Kidney (tissue), 13 donors: ENCODE measurements at regions not wholly inside any gene's neighbourhood (a gene's known extent, or its start where the extent isn't known, plus 50 kb on each side); places are given as distances from the start of the nearest gene placed in this dataset.
A peak's percentile ranks its signal among the peaks of the same experiment; 100 is the strongest.
"Not testable (repeated sequence)": the region's sequence is repeated elsewhere in the genome, so short reads cannot be mapped to it uniquely, and the experiment has no call there.

Experiments
- DNase-seq, 5 donors: peaks; one replicate each; pipeline ENCODE4 v3.0.0-alpha.2; 2013 to 2020
- FAIRE-seq: peaks from 2 replicates; lab custom pipeline; 2012; peaks lifted over from hg19 to GRCh38; lab: Jason Lieb, UNC
- H3K27ac ChIP-seq, 2 donors: one replicate each; pipeline ENCODE4 v1.7.0; 2013; ENCODE audit warnings: low read depth in 2 of 2, low read length in 2 of 2, inconsistent platforms in 1 of 2
- H3K27me3 ChIP-seq: one replicate; pipeline ENCODE4 v1.7.1; 2013; ENCODE audit warnings: low read length, inconsistent platforms; ENCODE audit not compliant: control insufficient read depth, insufficient read depth
- H3K36me3 ChIP-seq, 3 donors: one replicate each; pipeline versions ENCODE4 v1.7.0 to v1.7.1; 2013; ENCODE audit warnings: low read length in 3 of 3, control low read depth in 1 of 3, inconsistent platforms in 1 of 3; ENCODE audit not compliant: insufficient read depth in 3 of 3, control insufficient read depth in 2 of 3
- H3K4me1 ChIP-seq, 3 donors: one replicate each; pipeline versions ENCODE4 v1.7.0 to v1.7.1; 2013; ENCODE audit warnings: low read length in 3 of 3, inconsistent platforms in 1 of 3, low read depth in 1 of 3; ENCODE audit not compliant: control insufficient read depth in 2 of 3, insufficient read depth in 2 of 3
- H3K4me3 ChIP-seq, 3 donors: one replicate each; pipeline versions ENCODE4 v1.7.0 to v1.8.1; 2013; ENCODE audit warnings: low read length in 3 of 3, control low read depth in 1 of 3, inconsistent platforms in 1 of 3
- H3K9ac ChIP-seq, 3 donors: one replicate each; pipeline versions ENCODE4 v1.7.0 to v1.7.1; 2013; ENCODE audit warnings: low read length in 3 of 3, control low read depth in 1 of 3, inconsistent platforms in 1 of 3
- H3K9me3 ChIP-seq, 3 donors: one replicate each; pipeline versions ENCODE4 v1.7.0 to v1.7.1; 2013; ENCODE audit warnings: low read length in 3 of 3, control low read depth in 1 of 3, inconsistent platforms in 1 of 3; ENCODE audit not compliant: control insufficient read depth in 2 of 3, insufficient read depth in 1 of 3
- intact Hi-C: fragments of 100-400 bp; cut with DNase I; formaldehyde crosslinking; loops from one replicate; pipeline ENCODE4 v1.11.1; 2022
- TF ChIP-seq, protein P1 (sequence below): IDR thresholded peaks from 3 replicates; pipeline ENCODE4 v1.5.1; 2012; ENCODE audit warnings: mild to moderate bottlenecking, moderate library complexity, borderline replicate concordance; ENCODE audit not compliant: insufficient read depth; ENCODE audit errors: extremely low read depth
- donor health status: control.
- donor health status: control.
- donor health status: control.
- donor health status: control.
- donor health status: control.
- donor health status: DM: yes; HTN: yes; CAD: no.
- donor health status: Normal renal cell carcinoma (clear cell type).

DNA sequence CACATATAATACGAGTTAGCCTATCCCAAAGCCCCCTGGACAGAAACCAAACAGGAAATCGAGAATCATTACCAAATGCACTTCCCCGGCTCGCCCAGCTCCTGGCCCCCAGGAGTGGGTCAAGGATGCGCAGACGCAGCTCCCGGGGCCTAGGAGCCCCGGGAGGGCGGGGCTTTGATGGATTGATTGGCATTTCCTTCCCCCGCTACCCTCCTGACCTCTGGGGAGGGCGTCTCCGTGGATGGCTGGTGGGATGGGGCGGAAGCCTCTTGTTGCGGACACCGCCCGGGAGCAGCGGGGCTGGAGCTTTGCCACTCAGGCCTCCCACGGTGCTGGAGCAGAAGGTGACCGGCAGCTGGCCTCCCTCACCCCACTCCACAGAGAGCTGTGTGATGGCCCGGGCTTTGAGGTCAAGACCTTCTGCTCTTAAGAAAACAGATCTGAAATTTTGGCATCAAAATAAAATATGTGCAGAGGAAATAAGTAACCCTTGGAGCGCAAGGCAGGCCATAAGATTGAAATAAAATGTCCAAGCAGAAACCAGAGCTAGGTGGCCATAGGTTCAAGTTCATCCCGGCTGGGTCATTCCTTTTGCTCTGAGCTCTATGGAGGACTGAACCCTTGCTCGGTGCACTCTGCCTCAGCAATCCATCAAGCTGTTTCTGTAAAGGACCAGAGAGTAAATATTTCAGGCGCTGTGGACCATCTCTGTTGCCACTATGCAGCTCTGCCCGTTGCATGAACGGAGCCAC, 262.3 kb downstream of the SOX9 start:
- Histone ChIP-seq H3K27ac (no peak overlapping the region), H3K36me3 (no peaks in the 10 kb centered on the region), H3K9ac (no peak overlapping the region), H3K9me3 (no peaks in the 10 kb centered on the region), H3K4me1 (peaks cover 0 to 4% (median 0%) of the 10 kb centered on the region in 3 donors), H3K27me3 (no peaks in the 10 kb centered on the region), H3K4me3 (no peak overlapping the region)
- TF ChIP-seq, protein P1, sequence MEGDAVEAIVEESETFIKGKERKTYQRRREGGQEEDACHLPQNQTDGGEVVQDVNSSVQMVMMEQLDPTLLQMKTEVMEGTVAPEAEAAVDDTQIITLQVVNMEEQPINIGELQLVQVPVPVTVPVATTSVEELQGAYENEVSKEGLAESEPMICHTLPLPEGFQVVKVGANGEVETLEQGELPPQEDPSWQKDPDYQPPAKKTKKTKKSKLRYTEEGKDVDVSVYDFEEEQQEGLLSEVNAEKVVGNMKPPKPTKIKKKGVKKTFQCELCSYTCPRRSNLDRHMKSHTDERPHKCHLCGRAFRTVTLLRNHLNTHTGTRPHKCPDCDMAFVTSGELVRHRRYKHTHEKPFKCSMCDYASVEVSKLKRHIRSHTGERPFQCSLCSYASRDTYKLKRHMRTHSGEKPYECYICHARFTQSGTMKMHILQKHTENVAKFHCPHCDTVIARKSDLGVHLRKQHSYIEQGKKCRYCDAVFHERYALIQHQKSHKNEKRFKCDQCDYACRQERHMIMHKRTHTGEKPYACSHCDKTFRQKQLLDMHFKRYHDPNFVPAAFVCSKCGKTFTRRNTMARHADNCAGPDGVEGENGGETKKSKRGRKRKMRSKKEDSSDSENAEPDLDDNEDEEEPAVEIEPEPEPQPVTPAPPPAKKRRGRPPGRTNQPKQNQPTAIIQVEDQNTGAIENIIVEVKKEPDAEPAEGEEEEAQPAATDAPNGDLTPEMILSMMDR = no peak
- DNase-seq (peak; percentile 63 to 93 (median 78)), FAIRE-seq (no peak)
- intact Hi-C loops = no loop called here

DNA sequence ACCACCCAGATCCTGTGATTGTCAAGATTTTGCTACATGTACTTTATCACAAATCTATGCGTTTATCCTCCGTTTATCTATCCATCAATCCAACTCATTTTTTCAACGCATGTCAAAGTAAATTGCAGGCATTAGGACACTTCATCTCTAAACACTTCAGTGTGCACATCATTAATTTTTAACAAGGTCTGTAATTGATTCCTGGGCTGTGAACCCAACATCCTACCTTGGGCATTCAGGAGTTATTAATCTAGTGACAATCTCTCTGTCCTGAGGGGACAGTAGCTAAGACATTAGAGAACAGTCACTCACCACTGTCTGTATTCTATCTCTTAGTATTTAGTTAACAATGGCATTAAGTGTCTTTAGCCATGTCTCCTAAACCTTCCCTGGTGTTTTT, 264.7 kb downstream of the SOX9 start:
- no peak overlapping the region for H3K27ac ChIP-seq
- H3K4me3 ChIP-seq = no peak overlapping the region
- no peak for FAIRE-seq
- intact Hi-C loops = no loop called here
- H3K4me1 ChIP-seq = peaks cover 0 to 4% (median 0%) of the 10 kb centered on the region in 3 donors
- DNase-seq = peak in 2 of 5 donors; percentile 46 to 65
- H3K9me3 ChIP-seq = no peaks in the 10 kb centered on the region
- H3K36me3 ChIP-seq = no peaks in the 10 kb centered on the region
- TF ChIP-seq, protein P1 = no peak
- no peak overlapping the region for H3K9ac ChIP-seq
- no peaks in the 10 kb centered on the region for H3K27me3 ChIP-seq

DNA sequence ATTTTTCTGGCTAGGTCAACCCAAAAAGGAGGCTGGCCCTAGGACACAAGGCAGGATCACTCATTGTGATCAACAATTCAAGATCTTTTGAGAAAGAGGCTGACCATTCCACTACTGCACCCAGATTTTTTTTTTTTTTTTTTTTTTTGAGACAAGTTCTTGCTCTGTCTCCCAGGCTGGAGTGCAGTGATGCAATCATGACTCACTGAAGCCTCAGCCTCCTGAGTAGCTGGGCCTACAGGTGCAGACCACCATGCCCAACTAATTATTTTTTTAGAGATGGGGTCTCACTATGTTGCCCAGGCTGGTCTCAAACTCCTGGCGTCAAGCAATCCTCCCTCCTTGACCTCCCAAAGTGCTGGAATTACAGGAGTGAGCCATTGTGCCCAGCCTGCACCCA, 265.4 kb downstream of the SOX9 start:
- H3K9me3 ChIP-seq, H3K4me3 ChIP-seq, H3K27me3 ChIP-seq, H3K36me3 ChIP-seq, H3K9ac ChIP-seq, H3K4me1 ChIP-seq, H3K27ac ChIP-seq, intact Hi-C loops, FAIRE-seq, DNase-seq: not testable (repeated sequence)

DNA sequence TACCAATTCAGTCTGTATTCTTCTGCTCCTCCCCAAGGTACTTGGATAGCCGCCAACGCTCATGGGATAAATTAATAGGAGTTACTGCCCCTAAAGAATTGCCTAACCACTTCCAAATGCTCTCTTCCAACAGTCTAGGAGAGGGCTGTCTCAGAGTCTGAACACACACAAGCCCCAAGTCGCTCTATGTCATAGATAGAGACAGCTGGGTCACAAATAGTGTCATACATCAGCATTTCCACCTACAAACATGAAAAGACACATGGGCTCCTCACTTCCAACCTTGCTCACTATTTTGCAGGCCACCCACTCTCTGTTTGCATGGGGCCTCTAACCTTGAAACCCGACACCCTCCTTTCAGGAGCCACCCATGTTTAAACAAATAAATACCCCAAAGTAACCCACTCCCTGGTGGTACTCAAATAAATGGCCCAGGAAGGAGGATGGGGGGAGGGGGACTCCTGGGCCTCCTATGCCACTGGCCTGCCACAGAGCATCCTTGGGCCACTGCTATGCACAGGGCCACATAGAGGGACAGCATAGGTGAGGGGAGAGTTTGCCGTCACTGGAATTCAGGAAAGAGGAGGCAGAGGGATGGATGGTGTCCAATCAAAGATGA, 265.9 kb downstream of the SOX9 start:
- Histone ChIP-seq H3K36me3 (no peaks in the 10 kb centered on the region), H3K9me3 (no peaks in the 10 kb centered on the region), H3K4me3 (no peak overlapping the region), H3K27ac (no peak overlapping the region), H3K9ac (no peak overlapping the region), H3K4me1 (peaks cover 0 to 4% (median 0%) of the 10 kb centered on the region in 3 donors), H3K27me3 (no peaks in the 10 kb centered on the region)
- no peak for FAIRE-seq
- peak in 3 of 5 donors; percentile 44 to 55 (median 51) for DNase-seq
- TF ChIP-seq, protein P1 = no peak
- intact Hi-C loops = no loop called here
